Endometrium (tissue), 2 donors: ENCODE measurements at regions not wholly inside any gene's neighbourhood (a gene's known extent, or its start where the extent isn't known, plus 50 kb on each side); places are given as distances from the start of the nearest gene placed in this dataset.
"Not testable (repeated sequence)": the region's sequence is repeated elsewhere in the genome, so short reads cannot be mapped to it uniquely, and the experiment has no call there.

Experiments
- FAIRE-seq: peaks from 2 replicates; lab custom pipeline; 2012; peaks lifted over from hg19 to GRCh38; lab: Jason Lieb, UNC
- donor health status: control.
- donor health status: control.

- no peak for FAIRE-seq
Observed at GRCh38 chr13:94902722-94903407, 190.5 kb upstream of the SOX21 start.

GRCh38 chr13:94901070-94901469 lies 188.7 kb upstream of the SOX21 start:
- FAIRE-seq: no peak

- FAIRE-seq: no peak
Observed at GRCh38 chr13:94896719-94897317, 184.5 kb upstream of the SOX21 start.

GRCh38 chr13:94896238-94896637 lies 183.9 kb upstream of the SOX21 start:
- FAIRE-seq: no peak

GRCh38 chr13:94886191-94886590 lies 173.8 kb upstream of the SOX21 start:
- no peak for FAIRE-seq

- FAIRE-seq: no peak
Observed at GRCh38 chr13:94880463-94880862, 168.1 kb upstream of the SOX21 start.

GRCh38 chr13:94878602-94879165 lies 166.3 kb upstream of the SOX21 start:
- FAIRE-seq: no peak

GRCh38 chr13:94864474-94864873 lies 152.1 kb upstream of the SOX21 start:
- no peak for FAIRE-seq

GRCh38 chr13:94860981-94861407 lies 148.6 kb upstream of the SOX21 start:
- FAIRE-seq: no peak

- FAIRE-seq: no peak
Observed at GRCh38 chr13:94859811-94860210, 147.5 kb upstream of the SOX21 start.

GRCh38 chr13:94859278-94859691 lies 146.9 kb upstream of the SOX21 start:
- no peak for FAIRE-seq

GRCh38 chr13:94858856-94859255 lies 146.5 kb upstream of the SOX21 start:
- no peak for FAIRE-seq

GRCh38 chr13:94854688-94855087 lies 142.3 kb upstream of the SOX21 start:
- FAIRE-seq: no peak

- no peak for FAIRE-seq
Observed at GRCh38 chr13:94851576-94851975, 139.2 kb upstream of the SOX21 start.

- FAIRE-seq: no peak
Observed at GRCh38 chr13:94849254-94849653, 136.9 kb upstream of the SOX21 start.

- no peak for FAIRE-seq
Observed at GRCh38 chr13:94842901-94843300, 130.6 kb upstream of the SOX21 start.

- not testable (repeated sequence) for FAIRE-seq
Observed at GRCh38 chr13:94837056-94837455, 124.7 kb upstream of the SOX21 start.

GRCh38 chr13:94829837-94830365 lies 117.6 kb upstream of the SOX21 start:
- no peak for FAIRE-seq

- no peak for FAIRE-seq
Observed at GRCh38 chr13:94829185-94829836, 117.0 kb upstream of the SOX21 start.

- FAIRE-seq: no peak
Observed at GRCh38 chr13:94827566-94827965, 115.2 kb upstream of the SOX21 start.

GRCh38 chr13:94825507-94825906 lies 113.2 kb upstream of the SOX21 start:
- FAIRE-seq: peak; percentile 46

GRCh38 chr13:94824601-94825000 lies 112.3 kb upstream of the SOX21 start:
- no peak for FAIRE-seq

- no peak for FAIRE-seq
Observed at GRCh38 chr13:94822356-94822755, 110.0 kb upstream of the SOX21 start.
